Cardiac fibroblast (primary cell): ENCODE measurements at regions not wholly inside any gene's neighbourhood (a gene's known extent, or its start where the extent isn't known, plus 50 kb on each side); places are given as distances from the start of the nearest gene placed in this dataset.
"Not testable (repeated sequence)": the region's sequence is repeated elsewhere in the genome, so short reads cannot be mapped to it uniquely, and the experiment has no call there.

Source experiments
- DNase-seq, 2 donors: peaks; one replicate each; pipeline versions ENCODE4 v3.0.0 to v3.0.0-alpha.2; 2010; ENCODE audit warnings: low read depth in 2 of 2
- H3K4me3 ChIP-seq, 2 donors: replicated peaks in 1 of 2; 1 replicate in 1 of 2; 2 replicates in 1 of 2; pipeline ENCODE4 v1.5.1; 2011; ENCODE audit warnings: low read depth in 2 of 2, low read length in 2 of 2, mild to moderate bottlenecking in 2 of 2, moderate library complexity in 1 of 2
- CTCF ChIP-seq: IDR thresholded peaks from one replicate; pipeline ENCODE4 v1.5.1; 2011; ENCODE audit warnings: low read depth, mild to moderate bottlenecking, low read length, inconsistent platforms

- no peak for TF ChIP-seq CTCF
- no peak overlapping the region for H3K4me3 ChIP-seq
- peak in 1 of 2 donors; percentile 6 for DNase-seq
Observed at GRCh38 chr4:31194823-31195222, 474.7 kb downstream of the PCDH7 start.

GRCh38 chr4:31199644-31200043, 479.5 kb downstream of the PCDH7 start:
- DNase-seq = no peak
- TF ChIP-seq CTCF = no peak
- no peak overlapping the region for H3K4me3 ChIP-seq

GRCh38 chr4:31202054-31202453, 481.9 kb downstream of the PCDH7 start:
- H3K4me3 ChIP-seq, DNase-seq: not testable (repeated sequence)

GRCh38 chr4:31204874-31205273, 484.7 kb downstream of the PCDH7 start:
- TF ChIP-seq CTCF = no peak

GRCh38 chr4:31220921-31221320, 500.8 kb downstream of the PCDH7 start:
- H3K4me3 ChIP-seq = no peak overlapping the region

More at GRCh38 chr4:31204874-31205273, 484.7 kb downstream of the PCDH7 start:
- no peak for DNase-seq
- H3K4me3 ChIP-seq = no peak overlapping the region

GRCh38 chr4:31228068-31228467, 507.9 kb downstream of the PCDH7 start:
- DNase-seq = no peak
- no peak for TF ChIP-seq CTCF
- H3K4me3 ChIP-seq = no peak overlapping the region

More at GRCh38 chr4:31220921-31221320, 500.8 kb downstream of the PCDH7 start:
- DNase-seq = no peak
- no peak for TF ChIP-seq CTCF

GRCh38 chr4:31230594-31230993, 510.4 kb downstream of the PCDH7 start:
- DNase-seq = no peak
- H3K4me3 ChIP-seq = no peak overlapping the region
- no peak for TF ChIP-seq CTCF
